Uterus (tissue), 2 donors: ENCODE measurements at regions not wholly inside any gene's neighbourhood (a gene's known extent, or its start where the extent isn't known, plus 50 kb on each side); places are given as distances from the start of the nearest gene placed in this dataset.

ENCODE experiments used
- CTCF ChIP-seq, 4 experiments: fragments of 200-600 bp in 2 of 4; fragments of 450-650 bp in 2 of 4; sonication (generic) in 2 of 4; IDR thresholded peaks; one replicate each; pipeline ENCODE4 v1.5.1; 2016 to 2019; ENCODE audit warnings: antibody characterized with exemption in 4 of 4, mild to moderate bottlenecking in 2 of 4, moderate library complexity in 1 of 4
- POLR2A ChIP-seq, 2 donors: fragments of 450-650 bp; IDR thresholded peaks; one replicate each; pipeline ENCODE4 v1.6.1; 2016; ENCODE audit warnings: antibody characterized with exemption in 2 of 2, mild to moderate bottlenecking in 1 of 2, moderate library complexity in 1 of 2

- no peak for TF ChIP-seq POLR2A (IDR thresholded peaks at IDR 0.05)
- TF ChIP-seq CTCF (IDR thresholded peaks at IDR 0.05) = no peak
These were observed 435.5 kb downstream of the DHX35 start for GRCh38 chr20:39397646-39398045.
